Hepatocyte (in vitro differentiated cells): ENCODE measurements at regions not wholly inside any gene's neighbourhood (a gene's known extent, or its start where the extent isn't known, plus 50 kb on each side); places are given as distances from the start of the nearest gene placed in this dataset.

ENCODE experiments used
- DNase-seq: peaks from one replicate; pipeline ENCODE4 v3.0.0-alpha.2; 2016; ENCODE audit warnings: low spot score
- H2AFZ ChIP-seq: fragments of 200-600 bp; sonication (generic); 2 replicates; pipeline ENCODE4 v1.6.0; 2016; ENCODE audit warnings: antibody characterized with exemption, mild to moderate bottlenecking
- H3K27ac ChIP-seq: fragments of 200-600 bp; sonication (generic); 2 replicates; pipeline ENCODE4 v1.5.1; 2016; ENCODE audit warnings: mild to moderate bottlenecking
- H3K27me3 ChIP-seq: fragments of 200-600 bp; sonication (generic); 2 replicates; pipeline ENCODE4 v1.6.1; 2016
- H3K36me3 ChIP-seq: fragments of 200-600 bp; sonication (generic); replicated peaks from 2 replicates; pipeline ENCODE4 v1.5.1; 2016; ENCODE audit warnings: low read depth; ENCODE audit not compliant: insufficient read depth
- H3K4me1 ChIP-seq: fragments of 200-600 bp; sonication (generic); 2 replicates; pipeline ENCODE4 v1.5.1; 2016; ENCODE audit warnings: mild to moderate bottlenecking, moderate library complexity; ENCODE audit not compliant: insufficient read depth
- H3K4me2 ChIP-seq: fragments of 200-600 bp; sonication (generic); 2 replicates; pipeline ENCODE4 v1.6.0; 2016
- H3K4me3 ChIP-seq: fragments of 200-600 bp; sonication (generic); 2 replicates; pipeline ENCODE4 v1.5.1; 2016; ENCODE audit warnings: mild to moderate bottlenecking
- H3K79me2 ChIP-seq: fragments of 200-600 bp; sonication (generic); 2 replicates; pipeline ENCODE4 v1.6.0; 2017; ENCODE audit warnings: mild to moderate bottlenecking
- H3K9me2 ChIP-seq: fragments of 200-600 bp; sonication (generic); replicated peaks from 2 replicates; pipeline ENCODE4 v1.6.0; 2017; ENCODE audit warnings: mild to moderate bottlenecking; ENCODE audit not compliant: insufficient read depth
- H3K9me3 ChIP-seq: fragments of 200-600 bp; sonication (generic); 2 replicates; pipeline ENCODE4 v1.5.1; 2016; ENCODE audit warnings: low read depth, mild to moderate bottlenecking
- H4K20me1 ChIP-seq: fragments of 200-600 bp; sonication (generic); 2 replicates; pipeline ENCODE4 v1.6.0; 2016; ENCODE audit warnings: mild to moderate bottlenecking; ENCODE audit not compliant: insufficient read depth, poor library complexity, severe bottlenecking
- EZH2 ChIP-seq: fragments of 200-600 bp; sonication (generic); IDR thresholded peaks from 2 replicates; pipeline ENCODE4 v1.6.1; 2016; ENCODE audit warnings: antibody characterized with exemption, mild to moderate bottlenecking, borderline replicate concordance
- EZH2phosphoT487 ChIP-seq: fragments of 200-600 bp; sonication (generic); IDR thresholded peaks from one replicate; pipeline ENCODE4 v1.6.1; 2018; ENCODE audit warnings: antibody characterized with exemption, mild to moderate bottlenecking, low read depth, moderate library complexity; ENCODE audit not compliant: unreplicated experiment, severe bottlenecking
- WGBS: methylation state at CpG from one replicate; pipeline ENCODE4 v1.1.6; 2016; ENCODE audit warnings: low lambda C conversion rate; ENCODE audit errors: missing lambda C conversion rate; 5-methylcytosine and 5-hydroxymethylcytosine counted together
- TF ChIP-seq, protein P1 (sequence below): fragments of 200-600 bp; sonication (generic); IDR thresholded peaks from 2 replicates; pipeline ENCODE4 v1.5.1; 2016; ENCODE audit warnings: antibody characterized with exemption, mild to moderate bottlenecking; ENCODE audit not compliant: poor library complexity

DNA sequence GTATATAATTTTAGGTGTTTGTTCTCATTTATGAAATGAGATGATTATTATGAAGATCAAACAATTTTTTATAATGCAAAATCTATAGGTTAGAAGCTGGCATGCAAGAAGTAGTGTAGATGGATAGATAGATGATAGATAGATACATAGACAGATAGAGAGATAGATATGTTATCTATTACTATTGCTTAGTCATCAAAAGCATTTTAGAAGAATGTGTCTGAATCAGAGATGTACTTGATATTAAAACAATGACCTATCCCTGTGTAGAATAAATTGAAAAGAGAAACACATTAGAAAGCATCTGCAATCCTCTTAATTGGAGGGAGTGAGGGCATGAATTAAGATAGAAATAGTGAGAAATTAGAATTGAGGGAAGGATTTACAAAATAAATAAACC lies 436.2 kb upstream of the NXPH2 start:
- Histone ChIP-seq H3K27ac (no peak overlapping the region), H3K79me2 (no peaks in the 10 kb centered on the region), H3K36me3 (no peaks in the 10 kb centered on the region), H3K4me3 (no peak overlapping the region), H3K4me2 (no peak overlapping the region), H3K27me3 (no peaks in the 10 kb centered on the region), H3K9me2 (no peaks in the 10 kb centered on the region), H3K4me1 (no peaks in the 10 kb centered on the region), H3K9me3 (no peaks in the 10 kb centered on the region), H2AFZ (no peak overlapping the region), H4K20me1 (no peaks in the 10 kb centered on the region)
- no peak for DNase-seq
- TF ChIP-seq EZH2phosphoT487 (no peak), EZH2 (no peak)
- TF ChIP-seq, protein P1, sequence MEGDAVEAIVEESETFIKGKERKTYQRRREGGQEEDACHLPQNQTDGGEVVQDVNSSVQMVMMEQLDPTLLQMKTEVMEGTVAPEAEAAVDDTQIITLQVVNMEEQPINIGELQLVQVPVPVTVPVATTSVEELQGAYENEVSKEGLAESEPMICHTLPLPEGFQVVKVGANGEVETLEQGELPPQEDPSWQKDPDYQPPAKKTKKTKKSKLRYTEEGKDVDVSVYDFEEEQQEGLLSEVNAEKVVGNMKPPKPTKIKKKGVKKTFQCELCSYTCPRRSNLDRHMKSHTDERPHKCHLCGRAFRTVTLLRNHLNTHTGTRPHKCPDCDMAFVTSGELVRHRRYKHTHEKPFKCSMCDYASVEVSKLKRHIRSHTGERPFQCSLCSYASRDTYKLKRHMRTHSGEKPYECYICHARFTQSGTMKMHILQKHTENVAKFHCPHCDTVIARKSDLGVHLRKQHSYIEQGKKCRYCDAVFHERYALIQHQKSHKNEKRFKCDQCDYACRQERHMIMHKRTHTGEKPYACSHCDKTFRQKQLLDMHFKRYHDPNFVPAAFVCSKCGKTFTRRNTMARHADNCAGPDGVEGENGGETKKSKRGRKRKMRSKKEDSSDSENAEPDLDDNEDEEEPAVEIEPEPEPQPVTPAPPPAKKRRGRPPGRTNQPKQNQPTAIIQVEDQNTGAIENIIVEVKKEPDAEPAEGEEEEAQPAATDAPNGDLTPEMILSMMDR: no peak

DNA sequence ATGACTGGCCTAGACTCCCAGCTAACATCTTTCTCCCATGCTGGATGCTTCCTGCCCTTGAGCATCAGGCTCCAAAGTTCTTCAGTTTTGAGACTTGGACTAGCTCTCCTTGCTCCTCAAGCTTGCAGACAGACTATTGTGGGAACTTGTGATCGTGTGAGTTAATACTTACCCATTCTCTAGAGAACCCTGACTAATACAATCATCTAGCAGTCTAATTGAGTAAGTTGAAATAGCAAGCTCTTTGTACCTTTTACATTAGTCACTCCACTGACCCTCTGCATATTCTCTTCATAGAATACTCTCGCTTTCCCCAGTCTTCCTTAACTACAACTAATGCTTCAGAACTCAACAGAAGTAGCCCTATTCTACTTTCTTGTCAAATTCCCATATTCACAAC lies 434.6 kb upstream of the NXPH2 start:
- H3K4me3 ChIP-seq: no peak overlapping the region
- TF ChIP-seq, protein P1: no peak
- TF ChIP-seq EZH2 (no peak), EZH2phosphoT487 (no peak)
- H3K79me2 ChIP-seq: no peaks in the 10 kb centered on the region
- DNase-seq: no peak
- H4K20me1 ChIP-seq: no peaks in the 10 kb centered on the region
- H3K4me1 ChIP-seq: no peaks in the 10 kb centered on the region
- no peak overlapping the region for H3K27ac ChIP-seq
- no peaks in the 10 kb centered on the region for H3K36me3 ChIP-seq
- no peaks in the 10 kb centered on the region for H3K9me3 ChIP-seq
- no peaks in the 10 kb centered on the region for H3K9me2 ChIP-seq
- no peaks in the 10 kb centered on the region for H3K27me3 ChIP-seq
- WGBS: 82% methylated on average over 2 of the region's 2 CpGs
- H2AFZ ChIP-seq: no peak overlapping the region
- no peak overlapping the region for H3K4me2 ChIP-seq

DNA sequence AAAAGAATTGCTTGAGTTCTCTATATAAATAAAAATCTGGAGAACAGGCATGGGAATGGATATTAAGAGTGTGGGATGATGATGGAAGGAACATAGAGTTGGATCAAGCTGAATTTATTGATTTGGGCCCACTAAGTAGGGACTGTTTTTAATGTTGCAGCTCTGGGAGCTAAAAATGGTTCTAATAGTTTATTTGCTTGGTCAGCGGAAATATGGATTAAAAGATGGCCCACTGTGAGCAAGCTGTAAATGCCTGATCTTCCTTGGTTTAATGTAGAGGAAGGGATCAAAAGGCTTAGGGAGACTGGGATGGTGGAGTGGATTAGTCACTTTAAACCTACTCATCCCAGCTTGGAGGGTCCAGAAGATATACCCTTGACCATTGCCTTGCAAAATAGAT lies 429.4 kb upstream of the NXPH2 start:
- no peaks in the 10 kb centered on the region for H3K9me2 ChIP-seq
- H3K27ac ChIP-seq: no peak overlapping the region
- no peak for DNase-seq
- no peaks in the 10 kb centered on the region for H3K9me3 ChIP-seq
- no peak overlapping the region for H2AFZ ChIP-seq
- no peaks in the 10 kb centered on the region for H4K20me1 ChIP-seq
- WGBS: 88% methylated on average over 1 of the region's 1 CpG
- TF ChIP-seq, protein P1: no peak
- TF ChIP-seq EZH2 (no peak), EZH2phosphoT487 (no peak)
- no peaks in the 10 kb centered on the region for H3K4me1 ChIP-seq
- no peak overlapping the region for H3K4me3 ChIP-seq
- no peaks in the 10 kb centered on the region for H3K79me2 ChIP-seq
- no peaks in the 10 kb centered on the region for H3K36me3 ChIP-seq
- no peaks in the 10 kb centered on the region for H3K27me3 ChIP-seq
- H3K4me2 ChIP-seq: no peak overlapping the region

DNA sequence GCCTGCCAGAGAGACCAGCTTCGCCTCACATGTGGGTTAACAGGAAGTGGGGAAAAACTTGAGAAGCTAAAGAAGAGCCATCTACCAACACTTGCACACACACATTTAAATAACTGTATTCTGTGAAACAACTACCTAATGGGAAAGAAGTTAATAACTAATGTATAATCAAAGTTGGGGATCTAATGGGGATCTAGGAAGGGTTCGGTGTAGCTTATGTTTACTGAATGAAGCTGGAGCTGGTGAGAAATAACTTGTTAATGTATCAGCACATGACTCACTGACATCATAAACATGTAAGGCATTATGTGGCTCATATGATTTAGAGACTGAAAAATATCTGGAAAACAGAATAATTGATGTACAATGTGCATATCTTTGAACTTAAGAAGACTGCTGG lies 421.3 kb upstream of the NXPH2 start:
- 89% methylated on average over 2 of the region's 2 CpGs for WGBS
- H3K4me1 ChIP-seq: no peaks in the 10 kb centered on the region

More for the DNA sequence above, 421.3 kb upstream of the NXPH2 start:
- no peak overlapping the region for H3K27ac ChIP-seq
- no peaks in the 10 kb centered on the region for H3K27me3 ChIP-seq
- TF ChIP-seq EZH2 (no peak), EZH2phosphoT487 (no peak)
- TF ChIP-seq, protein P1: no peak
- H4K20me1 ChIP-seq: no peaks in the 10 kb centered on the region
- H3K79me2 ChIP-seq: no peaks in the 10 kb centered on the region
- DNase-seq: no peak
- no peak overlapping the region for H3K4me3 ChIP-seq
- H3K4me2 ChIP-seq: no peak overlapping the region
- H3K36me3 ChIP-seq: no peaks in the 10 kb centered on the region
- no peaks in the 10 kb centered on the region for H3K9me2 ChIP-seq
- no peak overlapping the region for H2AFZ ChIP-seq
- no peaks in the 10 kb centered on the region for H3K9me3 ChIP-seq
